HCT116 (cell line): ENCODE measurements at regions not wholly inside any gene's neighbourhood (a gene's known extent, or its start where the extent isn't known, plus 50 kb on each side); places are given as distances from the start of the nearest gene placed in this dataset.

Experiments
- CEBPB ChIP-seq: IDR thresholded peaks from 2 replicates; pipeline ENCODE4 v1.6.1; 2012; ENCODE audit warnings: low read depth
- EZH2 ChIP-seq: fragments of 200-600 bp; sonication (generic); IDR thresholded peaks from 2 replicates; pipeline ENCODE4 v1.6.1; 2017; ENCODE audit warnings: antibody characterized with exemption, mixed run types
- EZH2phosphoT487 ChIP-seq: fragments of 200-600 bp; IDR thresholded peaks from 2 replicates; pipeline ENCODE4 v1.6.1; 2018; ENCODE audit warnings: antibody characterized with exemption, borderline replicate concordance
- JUND ChIP-seq: IDR thresholded peaks from 2 replicates; pipeline ENCODE4 v1.6.1; 2012
- POLR2A ChIP-seq: IDR thresholded peaks from 2 replicates; pipeline ENCODE4 v1.7.0; 2011; ENCODE audit warnings: borderline replicate concordance; ENCODE audit not compliant: insufficient read depth, insufficient read length; ENCODE audit errors: extremely low read depth
- POLR2AphosphoS5 ChIP-seq: IDR thresholded peaks from 2 replicates; pipeline ENCODE4 v1.6.1; 2011; ENCODE audit warnings: mild to moderate bottlenecking, low read depth, low read length, moderate library complexity
- TCF7L2 ChIP-seq: IDR thresholded peaks from 2 replicates; pipeline ENCODE4 v1.7.0; 2011; ENCODE audit warnings: borderline replicate concordance, inconsistent platforms; ENCODE audit not compliant: insufficient read depth, insufficient read length; ENCODE audit errors: extremely low read depth
- ZNF274 ChIP-seq: fragments of 200-500 bp; sonication (Bioruptor generic); IDR thresholded peaks from 2 replicates; pipeline ENCODE4 v1.6.1; 2014; ENCODE audit warnings: mild to moderate bottlenecking, low read depth, low read length, inconsistent platforms
- TF ChIP-seq, protein P1 (sequence below), 3 experiments: fragments of 200-600 bp in 1 of 3; sonication (generic) in 1 of 3; IDR thresholded peaks in 2 of 3; conservative IDR thresholded peaks in 1 of 3; 2 replicates each; pipeline ENCODE4 v1.5.1; 2012 to 2017; ENCODE audit warnings: low read depth in 2 of 3, low read length in 2 of 3, antibody characterized with exemption in 1 of 3, borderline replicate concordance in 1 of 3, control low read depth in 1 of 3, mild to moderate bottlenecking in 1 of 3, mixed read lengths in 1 of 3, mixed run types in 1 of 3, moderate library complexity in 1 of 3; ENCODE audit not compliant: insufficient read depth in 1 of 3

GRCh38 chr17:13807103-13807502, 205.4 kb upstream of the HS3ST3A1 start:
- TF ChIP-seq POLR2AphosphoS5 (no peak), POLR2A (no peak), CEBPB (no peak), JUND (no peak), EZH2 (no peak), TCF7L2 (no peak), EZH2phosphoT487 (no peak), ZNF274 (no peak)
- TF ChIP-seq, protein P1, sequence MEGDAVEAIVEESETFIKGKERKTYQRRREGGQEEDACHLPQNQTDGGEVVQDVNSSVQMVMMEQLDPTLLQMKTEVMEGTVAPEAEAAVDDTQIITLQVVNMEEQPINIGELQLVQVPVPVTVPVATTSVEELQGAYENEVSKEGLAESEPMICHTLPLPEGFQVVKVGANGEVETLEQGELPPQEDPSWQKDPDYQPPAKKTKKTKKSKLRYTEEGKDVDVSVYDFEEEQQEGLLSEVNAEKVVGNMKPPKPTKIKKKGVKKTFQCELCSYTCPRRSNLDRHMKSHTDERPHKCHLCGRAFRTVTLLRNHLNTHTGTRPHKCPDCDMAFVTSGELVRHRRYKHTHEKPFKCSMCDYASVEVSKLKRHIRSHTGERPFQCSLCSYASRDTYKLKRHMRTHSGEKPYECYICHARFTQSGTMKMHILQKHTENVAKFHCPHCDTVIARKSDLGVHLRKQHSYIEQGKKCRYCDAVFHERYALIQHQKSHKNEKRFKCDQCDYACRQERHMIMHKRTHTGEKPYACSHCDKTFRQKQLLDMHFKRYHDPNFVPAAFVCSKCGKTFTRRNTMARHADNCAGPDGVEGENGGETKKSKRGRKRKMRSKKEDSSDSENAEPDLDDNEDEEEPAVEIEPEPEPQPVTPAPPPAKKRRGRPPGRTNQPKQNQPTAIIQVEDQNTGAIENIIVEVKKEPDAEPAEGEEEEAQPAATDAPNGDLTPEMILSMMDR (IDR thresholded peaks at IDR 0.05 in 2 of 3, conservative IDR thresholded peaks at IDR 0.05 in 1 of 3; ENCODE audit: borderline replicate concordance in 1 of 3, insufficient read depth in 1 of 3, low read depth in 2 of 3, low read length in 2 of 3), result no peak
